AG04450 (cell line): ENCODE measurements at regions not wholly inside any gene's neighbourhood (a gene's known extent, or its start where the extent isn't known, plus 50 kb on each side); places are given as distances from the start of the nearest gene placed in this dataset.

Experiments used
- CTCF ChIA-PET: fragments of 300-600, 350-600 bp; formaldehyde crosslinking; extraction: SDS; loops from one replicate; lab custom pipeline; 2022; ENCODE audit warnings: antibody characterized with exemption, inconsistent platforms; lab: Charles Lee
- POLR2A ChIA-PET: fragments of 350-600 bp; formaldehyde crosslinking; extraction: SDS; loops from one replicate; lab custom pipeline; 2021; ENCODE audit warnings: antibody characterized with exemption, inconsistent platforms; lab: Yijun Ruan, JAX
- DNase-seq: peaks from one replicate; pipeline ENCODE4 v3.0.0-alpha.2; 2011; ENCODE audit warnings: low read depth, low spot score
- H3K27ac ChIP-seq: one replicate; pipeline ENCODE4 v1.5.1; 2012; ENCODE audit warnings: low read depth, low read length, control low read depth
- H3K27me3 ChIP-seq: one replicate; pipeline ENCODE4 v1.6.0; 2012; ENCODE audit warnings: low read length; ENCODE audit not compliant: control insufficient read depth, insufficient read depth
- H3K4me3 ChIP-seq: 2 replicates; pipeline ENCODE4 v1.5.1; 2011; ENCODE audit warnings: mild to moderate bottlenecking, low read depth, low read length, control low read depth
- H3K9me3 ChIP-seq: 2 replicates; pipeline ENCODE4 v1.5.1; 2012; ENCODE audit warnings: low read length; ENCODE audit not compliant: control insufficient read depth, insufficient read depth
- TF ChIP-seq, protein P1 (sequence below): IDR thresholded peaks from 2 replicates; pipeline ENCODE4 v1.5.1; 2011; ENCODE audit warnings: low read depth, low read length, control low read depth, inconsistent platforms

DNA sequence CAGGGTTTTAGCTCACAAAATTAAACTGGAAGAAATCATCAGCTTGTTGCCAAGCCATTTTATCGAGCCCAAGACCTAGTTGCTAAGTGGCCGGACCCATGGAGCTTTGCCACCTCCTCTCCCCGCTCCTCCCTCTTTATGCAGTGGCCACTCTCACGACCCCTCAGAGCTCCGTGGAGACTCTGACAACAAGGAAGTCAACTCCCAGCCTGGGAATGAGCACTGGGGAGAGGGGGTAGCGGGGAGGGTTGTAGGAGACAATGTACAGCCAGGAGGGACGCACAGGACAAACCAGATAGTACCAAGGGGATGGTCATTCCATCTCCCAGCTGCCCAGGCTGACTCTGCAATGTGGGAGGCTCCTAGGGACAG is 250.9 kb downstream of the SIPA1L2 start:
- CTCF ChIA-PET: interaction anchor here (1.2 kb wide), 1 partner anchor 12 kb away, joined by 3 read pairs; no protein-coding TSS in a partner anchor
- Histone ChIP-seq H3K27ac (no peak overlapping the region), H3K9me3 (no peaks in the 10 kb centered on the region; the same call in 1 of the 2 replicates), H3K4me3 (no peak overlapping the region), H3K27me3 (no peaks in the 10 kb centered on the region)
- DNase-seq: no peak
- POLR2A ChIA-PET: no interaction called here
- TF ChIP-seq, protein P1, sequence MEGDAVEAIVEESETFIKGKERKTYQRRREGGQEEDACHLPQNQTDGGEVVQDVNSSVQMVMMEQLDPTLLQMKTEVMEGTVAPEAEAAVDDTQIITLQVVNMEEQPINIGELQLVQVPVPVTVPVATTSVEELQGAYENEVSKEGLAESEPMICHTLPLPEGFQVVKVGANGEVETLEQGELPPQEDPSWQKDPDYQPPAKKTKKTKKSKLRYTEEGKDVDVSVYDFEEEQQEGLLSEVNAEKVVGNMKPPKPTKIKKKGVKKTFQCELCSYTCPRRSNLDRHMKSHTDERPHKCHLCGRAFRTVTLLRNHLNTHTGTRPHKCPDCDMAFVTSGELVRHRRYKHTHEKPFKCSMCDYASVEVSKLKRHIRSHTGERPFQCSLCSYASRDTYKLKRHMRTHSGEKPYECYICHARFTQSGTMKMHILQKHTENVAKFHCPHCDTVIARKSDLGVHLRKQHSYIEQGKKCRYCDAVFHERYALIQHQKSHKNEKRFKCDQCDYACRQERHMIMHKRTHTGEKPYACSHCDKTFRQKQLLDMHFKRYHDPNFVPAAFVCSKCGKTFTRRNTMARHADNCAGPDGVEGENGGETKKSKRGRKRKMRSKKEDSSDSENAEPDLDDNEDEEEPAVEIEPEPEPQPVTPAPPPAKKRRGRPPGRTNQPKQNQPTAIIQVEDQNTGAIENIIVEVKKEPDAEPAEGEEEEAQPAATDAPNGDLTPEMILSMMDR: no peak

DNA sequence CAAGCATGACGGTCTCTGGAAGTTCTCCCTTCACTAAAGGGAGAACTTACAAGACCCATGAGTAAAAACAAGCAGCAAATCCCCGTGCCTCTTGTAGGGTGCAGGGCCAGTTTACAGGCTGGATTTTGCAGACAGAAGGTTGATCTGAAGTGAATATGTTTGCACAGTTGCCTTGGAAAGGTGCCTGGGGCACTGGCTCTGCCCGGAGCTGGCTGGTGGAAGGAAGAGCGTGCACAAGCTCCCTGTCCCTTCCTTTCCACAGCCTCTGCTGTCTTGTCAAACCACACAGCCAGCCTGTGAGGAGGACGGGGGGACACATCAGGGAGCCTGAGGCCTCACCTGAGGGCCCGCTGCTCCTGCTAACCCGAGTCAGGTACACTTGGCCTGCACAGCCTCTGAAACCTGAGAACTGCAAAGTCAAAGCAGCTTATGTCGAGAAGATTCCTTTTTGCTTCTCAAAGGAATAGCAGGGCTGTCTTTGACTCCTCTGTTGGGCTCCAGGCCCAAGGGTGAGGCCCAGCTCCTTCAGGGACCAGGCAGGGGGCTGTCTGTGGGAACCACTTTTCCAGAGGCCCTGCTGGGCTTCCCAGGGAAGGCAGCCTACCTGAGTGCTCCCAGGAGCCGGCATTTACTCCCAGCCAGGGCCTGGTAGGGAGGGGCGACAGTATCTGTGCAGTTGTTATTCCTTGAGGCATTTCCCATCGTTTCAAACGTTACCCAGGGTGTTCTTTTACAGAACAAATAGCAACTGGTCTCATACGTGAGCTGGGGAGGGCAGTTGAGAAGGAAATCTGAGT is 251.5 kb downstream of the SIPA1L2 start:
- TF ChIP-seq, protein P1: no peak
- H3K27ac ChIP-seq: no peak overlapping the region
- no peaks in the 10 kb centered on the region for H3K27me3 ChIP-seq
- no peak overlapping the region for H3K4me3 ChIP-seq
- ChIA-PET CTCF (interaction anchor here (1.2 kb wide), 1 partner anchor 11 kb away, joined by 3 read pairs; no protein-coding TSS in a partner anchor), POLR2A (no interaction called here)
- no peak for DNase-seq
- no peaks in the 10 kb centered on the region; the same call in 1 of the 2 replicates for H3K9me3 ChIP-seq

DNA sequence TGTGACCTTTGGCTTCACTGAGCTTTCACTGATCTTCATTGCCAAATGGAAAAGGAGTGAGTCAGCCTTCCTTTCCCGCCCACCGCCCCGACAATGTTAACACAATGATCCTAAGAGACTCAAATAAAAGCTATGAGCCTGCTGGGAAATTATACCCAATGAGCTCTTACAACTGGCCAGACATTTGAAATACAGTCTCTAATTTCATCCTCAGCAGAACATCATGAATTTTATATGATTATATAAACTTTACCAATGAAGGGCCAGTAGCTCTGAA is 252.5 kb downstream of the SIPA1L2 start:
- H3K9me3 ChIP-seq: no peaks in the 10 kb centered on the region; the same call in 1 of the 2 replicates
- H3K27ac ChIP-seq: no peak overlapping the region
- peak; percentile 7 for DNase-seq
- ChIA-PET CTCF (interaction anchor here (1.5 kb wide), 1 partner anchor 621 kb away, joined by 5 read pairs; no protein-coding TSS in a partner anchor), POLR2A (interaction anchor here (0.5 kb wide), 1 partner anchor 21 kb away, joined by 3 read pairs; no protein-coding TSS in a partner anchor)
- no peak overlapping the region for H3K4me3 ChIP-seq
- TF ChIP-seq, protein P1: no peak
- H3K27me3 ChIP-seq: no peaks in the 10 kb centered on the region

DNA sequence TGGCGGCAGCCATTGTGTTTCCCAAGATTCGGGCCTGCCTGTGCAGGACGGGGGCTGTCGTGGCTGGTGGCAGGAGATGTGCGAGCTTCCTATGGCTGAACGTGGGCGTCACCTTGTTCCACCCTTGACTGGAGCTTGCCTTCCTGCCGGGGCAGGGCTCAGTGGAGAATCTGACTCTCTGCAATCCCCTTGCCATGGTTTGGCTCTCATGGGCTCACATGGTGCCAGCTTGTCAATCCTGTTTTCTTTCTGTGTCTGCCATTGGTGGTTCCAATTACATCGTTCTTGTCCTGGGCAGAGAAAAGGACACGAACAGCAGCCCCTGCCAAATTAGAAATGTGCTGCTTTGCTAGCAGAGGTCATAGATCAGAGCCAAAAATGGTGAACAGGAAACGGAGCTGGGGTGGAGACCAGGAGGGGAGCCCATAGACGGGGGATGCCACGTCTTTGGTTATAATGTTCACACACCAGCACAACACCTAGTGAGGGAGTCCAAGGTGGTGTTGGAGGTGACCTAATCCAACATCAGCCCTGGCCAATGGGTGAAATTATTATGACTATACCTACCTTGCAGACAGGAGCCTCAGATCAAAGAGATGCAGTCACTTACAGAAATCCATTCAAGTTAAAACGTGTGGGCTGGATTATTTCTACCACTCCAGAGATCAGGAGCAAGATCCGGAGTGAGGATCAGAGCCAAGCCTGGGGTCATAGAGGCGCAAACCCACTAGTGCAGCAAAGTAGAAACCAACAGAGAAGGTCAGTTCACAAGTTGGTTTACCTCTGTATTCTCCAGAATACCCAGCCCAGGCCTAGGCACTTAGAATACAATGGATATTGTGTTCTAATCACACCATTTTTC is 253.1 kb downstream of the SIPA1L2 start:
- Histone ChIP-seq H3K4me3 (no peak overlapping the region), H3K27me3 (no peaks in the 10 kb centered on the region), H3K9me3 (no peaks in the 10 kb centered on the region; the same call in 1 of the 2 replicates), H3K27ac (no peak overlapping the region)
- ChIA-PET CTCF (interaction anchor here (1.5 kb wide), 1 partner anchor 620 kb away, joined by 5 read pairs; no protein-coding TSS in a partner anchor), POLR2A (no interaction called here)
- DNase-seq: no peak
- TF ChIP-seq, protein P1: no peak
